GM18870 (cell line): ENCODE measurements at regions not wholly inside any gene's neighbourhood (a gene's known extent, or its start where the extent isn't known, plus 50 kb on each side); places are given as distances from the start of the nearest gene placed in this dataset.

Source experiments
- ATAC-seq: cut with Tn5 transposase; IDR thresholded peaks from one replicate; pipeline ENCODE4 v1.9.1; 2021; ENCODE audit warnings: moderate library complexity; ENCODE audit not compliant: unreplicated experiment

- ATAC-seq = peak; percentile 51
Measured at GRCh38 chrX:110430293-110431076, 71.8 kb downstream of the RTL9 start.

GRCh38 chrX:110432091-110432905 is 73.7 kb downstream of the RTL9 start:
- ATAC-seq = no peak

DNA sequence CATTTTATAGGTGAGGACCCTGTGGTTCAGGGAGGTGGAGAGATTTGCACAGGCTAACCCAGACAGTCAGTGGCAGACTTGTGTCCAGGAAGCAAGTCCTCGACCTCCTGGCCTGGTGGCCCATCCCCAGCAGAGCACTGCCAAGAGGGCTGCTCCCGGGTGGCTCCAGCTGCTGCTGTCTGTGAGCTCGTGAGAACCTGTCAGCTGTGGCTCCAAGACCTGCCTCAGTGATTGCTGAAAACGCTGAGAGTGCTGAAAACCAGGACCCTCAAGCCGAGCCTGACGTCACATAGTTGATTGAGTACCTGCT is 74.2 kb downstream of the RTL9 start:
- no peak for ATAC-seq

DNA sequence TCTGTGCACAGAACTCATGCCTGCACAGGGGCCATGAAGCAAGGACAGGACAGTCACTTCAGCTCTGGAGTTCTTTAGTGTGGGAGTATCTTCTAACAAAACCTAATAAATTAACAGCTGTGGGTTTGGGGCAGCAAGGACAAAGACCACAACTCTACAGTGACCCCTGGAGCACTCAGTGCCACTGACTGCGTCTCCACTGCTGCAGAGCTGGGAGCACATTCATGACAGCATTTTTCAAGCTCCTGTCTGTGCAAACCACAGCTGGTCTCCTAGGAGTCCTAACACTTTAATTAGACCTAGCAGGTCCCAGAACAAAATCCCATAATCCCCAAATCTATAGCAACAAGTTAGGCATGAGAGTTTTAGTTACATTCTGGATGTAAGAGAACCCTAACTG is 76.5 kb downstream of the RTL9 start:
- no peak for ATAC-seq

- no peak for ATAC-seq
Measured at GRCh38 chrX:110436523-110436922, 77.9 kb downstream of the RTL9 start.

GRCh38 chrX:110437686-110438085 is 79.0 kb downstream of the RTL9 start:
- no peak for ATAC-seq

- ATAC-seq = no peak
Measured at GRCh38 chrX:110440016-110440805, 81.6 kb downstream of the RTL9 start.

GRCh38 chrX:110442635-110443034 is 84.0 kb downstream of the RTL9 start:
- ATAC-seq = peak; percentile 67

- ATAC-seq = no peak
Measured at GRCh38 chrX:110444996-110445395, 86.3 kb downstream of the RTL9 start.

DNA sequence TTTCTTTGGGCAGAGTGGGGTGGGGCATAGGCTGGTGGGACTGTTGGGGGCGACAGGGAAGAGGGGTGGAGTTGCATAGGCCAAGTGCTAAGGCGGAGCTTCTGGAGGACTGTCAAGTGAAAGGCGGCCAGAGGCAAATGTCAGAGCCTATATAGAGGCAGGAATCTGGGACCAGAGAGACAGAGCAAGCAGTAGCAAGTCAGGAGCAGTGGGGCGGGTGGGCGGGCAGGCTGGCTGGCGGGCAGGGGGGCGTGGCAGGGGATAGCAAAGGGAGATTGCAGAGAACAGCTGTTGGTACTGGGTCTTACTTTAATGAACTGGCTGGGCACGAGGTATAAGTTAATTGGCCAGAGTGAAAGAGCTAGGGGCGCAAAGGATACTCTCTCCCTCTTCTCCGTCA is 89.8 kb downstream of the RTL9 start:
- ATAC-seq = no peak

GRCh38 chrX:110449312-110449711 is 90.7 kb downstream of the RTL9 start:
- no peak for ATAC-seq

DNA sequence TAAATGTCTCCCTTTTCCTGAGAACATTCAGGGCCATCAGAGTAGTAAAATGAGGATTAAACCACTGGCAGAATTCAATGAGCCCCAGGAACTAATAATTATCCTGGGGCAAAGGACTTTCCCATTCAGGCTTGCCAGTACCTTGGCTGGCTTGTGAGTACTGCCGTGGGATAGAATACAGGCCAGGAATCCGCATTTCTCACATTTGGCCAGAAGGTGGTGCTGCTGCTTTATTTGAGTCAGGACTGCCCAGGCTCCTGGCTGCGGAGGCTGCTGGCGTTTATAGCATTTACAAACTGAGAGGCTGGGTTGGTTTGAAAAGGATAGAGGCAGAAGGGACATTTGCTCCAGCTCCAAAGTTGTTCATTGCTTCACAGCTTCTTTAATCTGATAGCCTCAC is 91.4 kb downstream of the RTL9 start:
- peak; percentile 88 for ATAC-seq

GRCh38 chrX:110454336-110454735 is 95.7 kb downstream of the RTL9 start:
- no peak for ATAC-seq

DNA sequence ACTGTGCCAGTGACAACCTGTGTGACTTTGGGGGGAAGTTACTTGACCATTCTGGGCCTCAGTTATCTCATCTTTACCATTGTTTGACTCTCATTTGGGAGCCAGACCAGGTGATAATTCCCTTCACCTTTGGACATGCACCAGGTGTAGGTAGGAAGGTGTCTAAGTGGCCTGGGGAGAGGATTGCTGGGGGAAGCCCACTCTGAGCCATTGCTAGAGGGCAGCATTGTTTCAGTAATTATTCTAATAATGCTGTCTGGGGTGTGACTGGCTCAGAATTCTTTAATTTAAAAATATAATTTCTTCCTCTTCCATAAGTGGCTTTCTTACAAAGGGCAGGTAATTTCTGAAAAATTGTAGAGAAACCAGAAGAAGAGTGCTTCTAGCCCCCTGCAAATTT is 104.3 kb downstream of the RTL9 start:
- ATAC-seq = no peak

DNA sequence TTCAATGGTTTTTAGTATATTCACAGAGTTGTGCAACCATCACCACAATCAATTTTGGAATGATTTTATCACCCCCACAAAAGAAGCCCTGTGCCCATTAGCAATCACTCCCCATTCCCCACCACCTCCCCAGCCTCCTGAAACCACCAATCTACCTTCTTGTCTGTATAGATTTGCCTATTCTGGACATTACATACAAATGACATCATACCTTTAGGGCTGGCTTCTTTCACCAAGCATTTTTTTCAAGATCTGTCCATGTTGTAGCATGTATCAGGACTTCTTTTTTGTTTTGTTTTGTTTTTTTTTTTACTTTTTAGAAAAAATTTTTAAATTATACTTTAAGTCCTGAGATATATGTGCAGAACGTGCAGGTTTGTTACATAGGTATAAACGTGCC is 108.1 kb downstream of the RTL9 start:
- ATAC-seq = no peak

DNA sequence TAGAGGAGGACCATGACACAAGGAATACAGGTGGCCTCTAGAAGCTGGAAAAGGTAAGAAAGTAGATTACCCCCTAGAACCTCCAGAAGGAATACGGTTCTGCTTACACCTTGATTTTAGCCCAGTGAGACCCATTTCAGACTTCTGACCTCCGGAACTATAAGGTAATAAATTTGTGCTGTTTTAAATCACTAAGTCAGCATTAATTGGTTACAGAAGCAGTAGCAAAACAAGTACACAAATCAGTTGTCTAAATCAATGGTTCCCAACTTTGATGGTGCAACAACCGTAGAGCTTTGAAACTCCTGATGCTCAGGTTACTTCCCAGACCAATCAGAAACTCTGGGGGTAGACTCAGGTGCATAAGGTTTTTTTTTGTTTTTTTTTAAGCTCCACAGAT is 113.6 kb downstream of the RTL9 start:
- no peak for ATAC-seq

DNA sequence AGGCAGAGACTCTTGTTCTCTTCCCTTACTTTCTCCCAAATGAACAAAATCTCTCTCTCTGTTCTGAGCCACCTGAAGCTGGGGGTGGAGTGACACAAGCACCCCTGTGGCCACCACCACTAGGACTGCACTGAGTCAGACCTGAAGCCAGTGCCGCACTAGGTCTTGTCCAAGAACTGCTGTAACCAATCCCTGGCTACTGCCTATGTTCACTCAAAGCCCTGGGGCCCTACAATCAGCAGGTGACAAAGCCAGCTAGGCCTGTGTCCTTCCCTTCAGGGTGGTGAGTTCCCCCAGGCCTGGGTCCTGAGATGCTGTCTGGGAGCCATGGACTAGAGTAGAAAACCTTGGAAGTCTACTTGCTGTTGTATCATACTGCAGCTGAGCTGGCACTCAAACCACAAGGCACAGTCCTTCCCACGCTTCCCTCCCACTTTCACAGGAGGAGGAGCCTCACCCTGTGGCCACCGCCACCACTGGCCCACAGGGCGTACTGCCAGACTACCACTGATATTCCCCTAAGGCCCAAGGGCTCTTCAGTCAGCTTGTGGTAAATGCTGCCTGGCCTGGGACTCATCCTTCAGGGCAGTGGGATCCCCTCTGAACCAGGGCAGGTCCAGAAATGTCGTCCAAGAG is 119.1 kb downstream of the RTL9 start:
- ATAC-seq = no peak

DNA sequence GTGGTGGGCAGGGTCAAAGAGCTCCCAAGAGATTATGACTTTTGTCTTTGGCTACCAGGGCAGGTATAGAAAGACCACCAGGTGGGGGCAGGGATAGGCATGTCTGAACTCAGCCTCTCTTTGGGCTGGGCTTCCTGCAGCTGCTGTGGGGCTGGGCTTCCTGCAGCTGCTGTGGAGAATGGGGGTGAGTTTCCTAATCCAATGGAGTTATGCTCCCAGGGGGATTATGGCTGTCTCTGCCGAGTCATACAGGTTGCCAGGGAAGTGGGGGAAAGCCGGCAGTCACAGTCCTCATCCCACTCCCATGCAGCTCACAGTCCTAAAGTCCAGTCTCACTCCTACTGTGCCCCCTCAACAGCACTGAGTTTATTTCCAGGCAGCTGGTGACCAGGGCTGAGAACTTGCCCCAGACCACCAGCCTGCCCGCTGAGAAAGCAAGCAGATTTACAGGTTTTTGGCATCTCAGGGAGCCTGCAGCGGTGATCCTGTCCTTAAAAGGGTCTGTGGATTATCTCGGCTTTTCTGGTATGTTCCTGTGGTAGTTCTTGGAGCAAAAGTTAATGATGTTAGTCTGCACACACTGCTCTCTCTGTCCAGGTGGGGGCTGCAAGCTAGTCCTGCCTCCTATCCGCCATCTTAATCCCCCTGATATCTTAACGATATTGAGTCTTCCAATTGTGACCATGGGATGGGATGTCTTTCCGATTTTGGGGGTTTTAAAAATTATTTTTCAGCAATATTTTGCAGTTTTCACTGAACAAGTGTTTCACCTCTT is 133.4 kb downstream of the RTL9 start:
- no peak for ATAC-seq

- ATAC-seq = no peak
Measured at GRCh38 chrX:110504947-110505346, 146.3 kb downstream of the RTL9 start.

DNA sequence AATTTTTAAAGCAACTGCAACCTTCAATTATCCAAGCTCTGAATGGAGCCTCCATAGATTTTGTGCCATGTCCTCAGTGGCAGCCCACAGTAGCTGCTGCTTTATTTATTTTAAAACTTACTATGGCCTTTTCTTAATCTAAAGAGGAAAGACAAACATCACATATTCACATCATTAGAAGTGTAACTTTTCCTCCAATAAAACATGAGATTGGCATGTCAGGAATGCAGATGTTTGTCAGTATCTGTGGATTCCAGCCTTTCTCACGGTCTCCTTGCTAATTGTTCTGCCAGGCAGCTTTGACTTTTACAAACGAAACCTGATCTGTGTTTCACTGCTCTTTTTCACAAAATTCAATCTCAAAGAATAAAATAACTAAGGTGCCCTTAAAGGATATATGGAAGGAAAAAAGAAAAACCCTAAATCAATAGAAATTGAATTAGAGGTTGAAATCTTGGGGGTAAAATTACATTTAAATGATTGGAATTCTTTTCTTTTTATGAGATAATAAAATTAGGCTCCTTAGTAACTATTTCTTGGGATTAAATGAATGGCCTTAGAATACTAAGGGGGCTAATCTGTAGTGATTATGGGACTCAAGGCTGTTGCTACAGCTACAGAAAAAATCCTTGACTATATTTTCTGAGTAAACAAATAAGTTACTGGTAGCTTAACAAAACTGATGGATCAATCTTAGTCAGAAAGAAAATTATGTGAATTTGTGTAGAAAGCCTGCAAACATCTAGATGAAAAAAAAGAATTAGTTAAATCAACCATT is 151.3 kb downstream of the RTL9 start:
- no peak for ATAC-seq
